ENCODE measurements at regions not wholly inside any gene's neighbourhood (a gene's known extent, or its start where the extent isn't known, plus 50 kb on each side); places are given as distances from the start of the nearest gene placed in this dataset.
"Not testable (repeated sequence)": the region's sequence is repeated elsewhere in the genome, so short reads cannot be mapped to it uniquely, and the experiment has no call there.

- Histone ChIP-seq H4K91ac (ENCODE audit: low read depth, low read length, poor library complexity) (no peak overlapping the region), H3K4me3 (ENCODE audit: low read length in 2 of 2) (no peak overlapping the region), H2BK12ac (ENCODE audit: low read length) (no peak overlapping the region), H3K4me1 (ENCODE audit: control insufficient read depth in 2 of 2, insufficient read depth in 1 of 2, low read depth in 1 of 2, low read length in 2 of 2) (peaks cover 0 to 4% of the 10 kb centered on the region in 2 donors), H3K4ac (ENCODE audit: low read length) (no peak overlapping the region), H3K36me3 (replicated peaks in 1 of 2; ENCODE audit: control insufficient read depth in 2 of 2, insufficient read depth in 2 of 2, low read length in 2 of 2) (no peaks in the 10 kb centered on the region), H3K79me1 (ENCODE audit: low read depth, low read length) (no peaks in the 10 kb centered on the region), H3K27ac (replicated peaks; ENCODE audit: low read length) (no peak overlapping the region), H3K18ac (ENCODE audit: low read length) (no peak overlapping the region), H3K9ac (ENCODE audit: low read depth, low read length, poor library complexity) (no peak overlapping the region), H2AK5ac (ENCODE audit: low read depth, low read length) (no peak overlapping the region), H2BK15ac (ENCODE audit: low read length) (no peak overlapping the region), H2AFZ (ENCODE audit: low read length) (no peak overlapping the region), H2BK120ac (ENCODE audit: low read depth, low read length) (no peak overlapping the region), H3K14ac (ENCODE audit: low read length) (no peak overlapping the region), H3K23ac (ENCODE audit: low read depth, low read length, poor library complexity) (no peak overlapping the region), H2BK5ac (ENCODE audit: low read length) (no peak overlapping the region), H4K8ac (ENCODE audit: low read depth, low read length) (no peak overlapping the region), H3K4me2 (ENCODE audit: insufficient read depth, low read length, poor library complexity, severe bottlenecking) (no peak overlapping the region), H3K27me3 (ENCODE audit: control insufficient read depth in 3 of 3, insufficient read depth in 3 of 3, low read depth in 1 of 3, low read length in 3 of 3) (peaks cover 0 to 2% (median 0%) of the 10 kb centered on the region in 3 experiments), H3K9me3 (replicated peaks in 1 of 2; ENCODE audit: control insufficient read depth in 2 of 2, insufficient read depth in 1 of 2, low read depth in 1 of 2, low read length in 2 of 2) (peaks cover 0 to 7% of the 10 kb centered on the region in 2 donors)
- no CpG with 5 or more reads among the region's 10 CpGs for WGBS, 2 donors (ENCODE audit: extremely low coverage in 2 of 2, insufficient read length in 2 of 2, insufficient replicate concordance in 1 of 2)
- DNase-seq (ENCODE audit: low spot score) = no peak
Observed at GRCh38 chr22:47615051-47615450, 852.6 kb downstream of the TBC1D22A start.

- Histone ChIP-seq H2BK15ac (ENCODE audit: low read length) (no peak overlapping the region), H3K23ac (ENCODE audit: low read depth, low read length, poor library complexity) (no peak overlapping the region), H2AFZ (ENCODE audit: low read length) (no peak overlapping the region), H3K18ac (ENCODE audit: low read length) (peak overlapping the region; percentile 25), H3K79me1 (ENCODE audit: low read depth, low read length) (no peaks in the 10 kb centered on the region), H3K36me3 (replicated peaks in 1 of 2; ENCODE audit: control insufficient read depth in 2 of 2, insufficient read depth in 2 of 2, low read length in 2 of 2) (no peaks in the 10 kb centered on the region), H2BK5ac (ENCODE audit: low read length) (no peak overlapping the region), H3K4me1 (ENCODE audit: control insufficient read depth in 2 of 2, insufficient read depth in 1 of 2, low read depth in 1 of 2, low read length in 2 of 2) (peaks cover 0 to 3% of the 10 kb centered on the region in 2 donors), H4K91ac (ENCODE audit: low read depth, low read length, poor library complexity) (no peak overlapping the region), H4K8ac (ENCODE audit: low read depth, low read length) (no peak overlapping the region), H3K27me3 (ENCODE audit: control insufficient read depth in 3 of 3, insufficient read depth in 3 of 3, low read depth in 1 of 3, low read length in 3 of 3) (peaks cover 0 to 2% (median 0%) of the 10 kb centered on the region in 3 experiments), H3K14ac (ENCODE audit: low read length) (peak overlapping the region; percentile 6), H3K4me3 (ENCODE audit: low read length in 2 of 2) (no peak overlapping the region), H3K27ac (replicated peaks; ENCODE audit: low read length) (no peak overlapping the region), H3K4me2 (ENCODE audit: insufficient read depth, low read length, poor library complexity, severe bottlenecking) (no peak overlapping the region), H3K9me3 (replicated peaks in 1 of 2; ENCODE audit: control insufficient read depth in 2 of 2, insufficient read depth in 1 of 2, low read depth in 1 of 2, low read length in 2 of 2) (peaks cover 0 to 7% of the 10 kb centered on the region in 2 donors), H3K4ac (ENCODE audit: low read length) (no peak overlapping the region), H2BK12ac (ENCODE audit: low read length) (no peak overlapping the region), H2AK5ac (ENCODE audit: low read depth, low read length) (no peak overlapping the region), H3K9ac (ENCODE audit: low read depth, low read length, poor library complexity) (no peak overlapping the region), H2BK120ac (ENCODE audit: low read depth, low read length) (no peak overlapping the region)
- no CpG with 5 or more reads among the region's 13 CpGs for WGBS, 2 donors (ENCODE audit: extremely low coverage in 2 of 2, insufficient read length in 2 of 2, insufficient replicate concordance in 1 of 2)
- DNase-seq (ENCODE audit: low spot score) = no peak
Observed at GRCh38 chr22:47613606-47614350, 851.3 kb downstream of the TBC1D22A start.

GRCh38 chr22:47613181-47613580, 850.7 kb downstream of the TBC1D22A start:
- H3K9ac ChIP-seq (ENCODE audit: low read depth, low read length, poor library complexity); H2BK15ac ChIP-seq (ENCODE audit: low read length); H3K4me3 ChIP-seq (ENCODE audit: low read length in 2 of 2); H2BK5ac ChIP-seq (ENCODE audit: low read length); H3K9me3 ChIP-seq (replicated peaks in 1 of 2; ENCODE audit: control insufficient read depth in 2 of 2, insufficient read depth in 1 of 2, low read depth in 1 of 2, low read length in 2 of 2); H3K14ac ChIP-seq (ENCODE audit: low read length); H4K8ac ChIP-seq (ENCODE audit: low read depth, low read length); H3K4me2 ChIP-seq (ENCODE audit: insufficient read depth, low read length, poor library complexity, severe bottlenecking); H2BK12ac ChIP-seq (ENCODE audit: low read length); DNase-seq (ENCODE audit: low spot score); H2AFZ ChIP-seq (ENCODE audit: low read length); H3K79me1 ChIP-seq (ENCODE audit: low read depth, low read length); H2AK5ac ChIP-seq (ENCODE audit: low read depth, low read length); H3K27me3 ChIP-seq (ENCODE audit: control insufficient read depth in 3 of 3, insufficient read depth in 3 of 3, low read depth in 1 of 3, low read length in 3 of 3); H3K36me3 ChIP-seq (replicated peaks in 1 of 2; ENCODE audit: control insufficient read depth in 2 of 2, insufficient read depth in 2 of 2, low read length in 2 of 2); H2BK120ac ChIP-seq (ENCODE audit: low read depth, low read length); H3K27ac ChIP-seq (replicated peaks; ENCODE audit: low read length); H3K23ac ChIP-seq (ENCODE audit: low read depth, low read length, poor library complexity); H4K91ac ChIP-seq (ENCODE audit: low read depth, low read length, poor library complexity); H3K18ac ChIP-seq (ENCODE audit: low read length); H3K4ac ChIP-seq (ENCODE audit: low read length); H3K4me1 ChIP-seq (ENCODE audit: control insufficient read depth in 2 of 2, insufficient read depth in 1 of 2, low read depth in 1 of 2, low read length in 2 of 2): not testable (repeated sequence)
- WGBS, 2 donors (ENCODE audit: extremely low coverage in 2 of 2, insufficient read length in 2 of 2, insufficient replicate concordance in 1 of 2) = no CpG with 5 or more reads among the region's 11 CpGs

- peaks cover 0 to 7% of the 10 kb centered on the region in 2 donors for H3K9me3 ChIP-seq (replicated peaks in 1 of 2; ENCODE audit: control insufficient read depth in 2 of 2, insufficient read depth in 1 of 2, low read depth in 1 of 2, low read length in 2 of 2)
- no peak overlapping the region for H3K4me2 ChIP-seq (ENCODE audit: insufficient read depth, low read length, poor library complexity, severe bottlenecking)
- H3K18ac ChIP-seq (ENCODE audit: low read length) = no peak overlapping the region
- H3K23ac ChIP-seq (ENCODE audit: low read depth, low read length, poor library complexity) = no peak overlapping the region
- no peak overlapping the region for H2BK5ac ChIP-seq (ENCODE audit: low read length)
- H3K4me1 ChIP-seq (ENCODE audit: control insufficient read depth in 2 of 2, insufficient read depth in 1 of 2, low read depth in 1 of 2, low read length in 2 of 2) = no peaks in the 10 kb centered on the region
- no peak overlapping the region for H4K8ac ChIP-seq (ENCODE audit: low read depth, low read length)
- H2BK120ac ChIP-seq (ENCODE audit: low read depth, low read length) = no peak overlapping the region
- WGBS, 2 donors (ENCODE audit: extremely low coverage in 2 of 2, insufficient read length in 2 of 2, insufficient replicate concordance in 1 of 2) = no CpG with 5 or more reads among the region's 17 CpGs
- no peak overlapping the region for H2BK12ac ChIP-seq (ENCODE audit: low read length)
- H3K27ac ChIP-seq (replicated peaks; ENCODE audit: low read length) = no peak overlapping the region
- H3K4me3 ChIP-seq (ENCODE audit: low read length in 2 of 2) = no peak overlapping the region
- no peak overlapping the region for H3K4ac ChIP-seq (ENCODE audit: low read length)
- H2BK15ac ChIP-seq (ENCODE audit: low read length) = no peak overlapping the region
- no peak overlapping the region for H3K14ac ChIP-seq (ENCODE audit: low read length)
- H3K9ac ChIP-seq (ENCODE audit: low read depth, low read length, poor library complexity) = no peak overlapping the region
- H3K79me1 ChIP-seq (ENCODE audit: low read depth, low read length) = no peaks in the 10 kb centered on the region
- no peak overlapping the region for H2AK5ac ChIP-seq (ENCODE audit: low read depth, low read length)
- no peak for DNase-seq (ENCODE audit: low spot score)
- H3K36me3 ChIP-seq (replicated peaks in 1 of 2; ENCODE audit: control insufficient read depth in 2 of 2, insufficient read depth in 2 of 2, low read length in 2 of 2) = no peaks in the 10 kb centered on the region
- H2AFZ ChIP-seq (ENCODE audit: low read length) = no peak overlapping the region
- H4K91ac ChIP-seq (ENCODE audit: low read depth, low read length, poor library complexity) = no peak overlapping the region
- H3K27me3 ChIP-seq (ENCODE audit: control insufficient read depth in 3 of 3, insufficient read depth in 3 of 3, low read depth in 1 of 3, low read length in 3 of 3) = peaks cover 0 to 2% (median 0%) of the 10 kb centered on the region in 3 experiments
Observed at GRCh38 chr22:47612311-47612910, 850.0 kb downstream of the TBC1D22A start.
